OCI-LY1 (cell line): ENCODE measurements at regions not wholly inside any gene's neighbourhood (a gene's known extent, or its start where the extent isn't known, plus 50 kb on each side); places are given as distances from the start of the nearest gene placed in this dataset.

ENCODE experiments used
- H2AFZ ChIP-seq: fragments of 200-600 bp; sonication (generic), shearing (Covaris generic); 2 replicates; pipeline ENCODE4 v1.6.0; 2014; ENCODE audit warnings: antibody characterized with exemption, mild to moderate bottlenecking, low read length
- H3F3A ChIP-seq: fragments of 200-600 bp; sonication (generic), shearing (Covaris generic); 2 replicates; pipeline ENCODE4 v1.6.0; 2014; ENCODE audit warnings: mild to moderate bottlenecking, antibody characterized with exemption, low read length, moderate library complexity; ENCODE audit not compliant: insufficient read depth
- H3K27ac ChIP-seq: fragments of 200-600 bp; sonication (generic); 2 replicates; pipeline ENCODE4 v1.5.1; 2014; ENCODE audit warnings: low read length, mixed run types, mild to moderate bottlenecking, low read depth; ENCODE audit not compliant: poor library complexity, severe bottlenecking
- H3K27me3 ChIP-seq: fragments of 200-600 bp; sonication (generic); 2 replicates; pipeline ENCODE4 v1.6.0; 2014; ENCODE audit warnings: antibody characterized with exemption, mild to moderate bottlenecking, low read length, moderate library complexity; ENCODE audit not compliant: insufficient read depth
- H3K36me3 ChIP-seq: fragments of 200-600 bp; sonication (generic); 2 replicates; pipeline ENCODE4 v1.6.1; 2014; ENCODE audit warnings: mild to moderate bottlenecking, antibody characterized with exemption, low read length, moderate library complexity, mixed read lengths; ENCODE audit not compliant: insufficient read depth
- H3K4me1 ChIP-seq: fragments of 200-600 bp; sonication (generic); 2 replicates; pipeline ENCODE4 v1.5.1; 2014; ENCODE audit warnings: mild to moderate bottlenecking, low read length, moderate library complexity; ENCODE audit not compliant: insufficient read depth, severe bottlenecking
- H3K4me2 ChIP-seq: fragments of 200-600 bp; sonication (generic), shearing (Covaris generic); 2 replicates; pipeline ENCODE4 v1.6.1; 2014; ENCODE audit warnings: low read length
- H3K4me3 ChIP-seq: fragments of 200-600 bp; sonication (generic); 2 replicates; pipeline ENCODE4 v1.5.1; 2014; ENCODE audit warnings: low read length, low read depth, mild to moderate bottlenecking, mixed read lengths; ENCODE audit not compliant: poor library complexity, severe bottlenecking
- H3K79me2 ChIP-seq: fragments of 200-600 bp; shearing (Covaris generic); 2 replicates; pipeline ENCODE4 v1.6.1; 2016; ENCODE audit warnings: mixed run types, low read length, mixed read lengths; ENCODE audit not compliant: insufficient read depth
- H3K9ac ChIP-seq: fragments of 200-600 bp; sonication (generic), shearing (Covaris generic); 2 replicates; pipeline ENCODE4 v1.6.1; 2014; ENCODE audit warnings: mild to moderate bottlenecking, low read length, mixed read lengths
- H3K9me2 ChIP-seq: fragments of 200-600 bp; sonication (generic), shearing (Covaris generic); 2 replicates; pipeline ENCODE4 v1.6.1; 2014; ENCODE audit warnings: low read depth, mild to moderate bottlenecking, low read length, mixed read lengths
- H3K9me3 ChIP-seq: fragments of 200-600 bp; shearing (Covaris generic); 2 replicates; pipeline ENCODE4 v1.6.1; 2014; ENCODE audit warnings: low read length, mixed read lengths
- H4K20me1 ChIP-seq: fragments of 200-600 bp; sonication (generic), shearing (Covaris generic); 2 replicates; pipeline ENCODE4 v1.6.0; 2016; ENCODE audit warnings: mild to moderate bottlenecking, low read length; ENCODE audit not compliant: insufficient read depth
- EZH2 ChIP-seq: fragments of 200-600 bp; sonication (generic), shearing (Covaris generic); IDR thresholded peaks from 2 replicates; pipeline ENCODE4 v1.8.0; 2017; ENCODE audit warnings: borderline replicate concordance, mixed run types, mild to moderate bottlenecking, antibody characterized with exemption, low read length, moderate library complexity, mixed read lengths
- TF ChIP-seq, protein P1 (sequence below): fragments of 200-600 bp; sonication (generic), shearing (Covaris generic); IDR thresholded peaks from 2 replicates; pipeline ENCODE4 v1.5.1; 2017; ENCODE audit warnings: mild to moderate bottlenecking, antibody characterized with exemption, low read length, moderate library complexity, mixed read lengths

DNA sequence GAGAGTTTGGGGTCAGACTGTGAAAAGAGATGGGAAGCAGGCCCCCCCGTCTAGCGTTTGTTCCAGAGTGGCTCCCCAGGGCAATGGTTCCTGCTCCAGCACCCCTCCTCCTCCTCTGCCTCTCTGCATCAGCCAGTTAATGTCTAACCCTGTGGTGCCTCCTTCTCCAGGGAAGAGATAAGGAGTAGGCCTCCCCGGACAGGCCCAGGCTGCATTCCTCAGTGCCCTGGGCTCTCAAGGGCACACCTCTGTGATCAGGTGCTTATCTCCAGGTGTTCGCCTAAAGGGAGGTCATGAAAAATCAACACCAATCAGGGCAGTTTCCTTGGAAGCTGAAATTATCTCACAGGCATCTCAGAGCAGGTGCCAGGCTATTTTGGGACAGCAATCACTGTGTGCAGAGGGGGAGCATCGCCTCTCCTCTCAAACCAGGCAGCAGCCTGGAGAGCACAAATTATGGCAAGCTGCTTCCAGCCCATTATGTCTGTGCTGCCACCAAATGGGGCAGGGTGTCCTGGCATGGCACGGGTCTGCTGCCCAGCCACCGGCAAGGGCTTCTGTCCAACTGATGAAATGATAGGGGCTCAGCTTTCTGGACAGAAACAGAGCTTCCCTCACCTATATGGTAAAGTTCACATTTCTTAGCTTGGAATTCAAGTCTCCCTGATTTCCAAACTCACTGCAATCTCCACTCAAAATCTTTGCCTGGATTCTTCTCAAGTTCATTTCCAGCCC, 255.8 kb upstream of the SLC14A2 start:
- Histone ChIP-seq H3K79me2 (no peaks in the 10 kb centered on the region), H3K4me3 (no peak overlapping the region), H3K36me3 (no peaks in the 10 kb centered on the region), H3K27me3 (no peaks in the 10 kb centered on the region), H3K4me1 (no peaks in the 10 kb centered on the region), H3F3A (no peaks in the 10 kb centered on the region), H3K9ac (no peak overlapping the region), H2AFZ (no peak overlapping the region), H3K27ac (no peak overlapping the region), H3K9me2 (no peaks in the 10 kb centered on the region), H3K9me3 (no peaks in the 10 kb centered on the region), H4K20me1 (no peaks in the 10 kb centered on the region), H3K4me2 (no peak overlapping the region)
- TF ChIP-seq, protein P1, sequence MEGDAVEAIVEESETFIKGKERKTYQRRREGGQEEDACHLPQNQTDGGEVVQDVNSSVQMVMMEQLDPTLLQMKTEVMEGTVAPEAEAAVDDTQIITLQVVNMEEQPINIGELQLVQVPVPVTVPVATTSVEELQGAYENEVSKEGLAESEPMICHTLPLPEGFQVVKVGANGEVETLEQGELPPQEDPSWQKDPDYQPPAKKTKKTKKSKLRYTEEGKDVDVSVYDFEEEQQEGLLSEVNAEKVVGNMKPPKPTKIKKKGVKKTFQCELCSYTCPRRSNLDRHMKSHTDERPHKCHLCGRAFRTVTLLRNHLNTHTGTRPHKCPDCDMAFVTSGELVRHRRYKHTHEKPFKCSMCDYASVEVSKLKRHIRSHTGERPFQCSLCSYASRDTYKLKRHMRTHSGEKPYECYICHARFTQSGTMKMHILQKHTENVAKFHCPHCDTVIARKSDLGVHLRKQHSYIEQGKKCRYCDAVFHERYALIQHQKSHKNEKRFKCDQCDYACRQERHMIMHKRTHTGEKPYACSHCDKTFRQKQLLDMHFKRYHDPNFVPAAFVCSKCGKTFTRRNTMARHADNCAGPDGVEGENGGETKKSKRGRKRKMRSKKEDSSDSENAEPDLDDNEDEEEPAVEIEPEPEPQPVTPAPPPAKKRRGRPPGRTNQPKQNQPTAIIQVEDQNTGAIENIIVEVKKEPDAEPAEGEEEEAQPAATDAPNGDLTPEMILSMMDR = no peak
- TF ChIP-seq EZH2 = no peak

DNA sequence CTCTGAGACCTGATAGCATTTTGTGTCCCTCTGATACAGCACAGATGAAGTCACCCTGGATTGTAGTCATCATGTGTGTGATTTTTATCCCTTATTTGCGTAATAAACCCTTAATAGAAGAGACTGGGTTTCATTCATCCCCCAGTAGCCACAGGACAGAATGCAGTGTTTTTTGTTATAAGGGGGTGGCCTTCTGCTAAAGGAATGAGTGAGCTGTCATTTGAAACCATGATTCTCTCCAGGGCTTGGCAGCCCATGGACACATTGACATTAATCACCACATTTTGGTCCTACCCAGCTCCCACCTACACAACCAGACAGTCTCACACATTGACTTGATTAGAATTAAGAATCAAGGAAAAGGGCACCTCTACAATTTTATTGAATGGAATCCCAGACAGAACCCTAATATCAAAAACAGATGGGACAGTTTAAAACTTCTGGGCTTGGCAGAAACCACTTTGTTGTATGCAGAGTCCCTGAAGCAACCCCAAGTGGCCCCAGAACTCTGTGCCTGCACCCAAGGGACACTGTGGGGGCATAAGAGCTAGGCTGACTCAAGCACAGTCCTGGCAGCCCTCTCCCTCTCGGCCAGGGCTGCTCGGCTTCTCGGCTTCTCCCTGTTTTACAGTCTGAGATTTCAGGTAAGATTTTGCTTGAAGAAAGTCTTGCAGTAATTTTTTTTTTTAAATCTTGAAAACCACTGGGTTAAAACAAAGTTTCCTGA, 254.0 kb upstream of the SLC14A2 start:
- Histone ChIP-seq H3K36me3 (no peaks in the 10 kb centered on the region), H3K79me2 (no peaks in the 10 kb centered on the region), H3K9me2 (no peaks in the 10 kb centered on the region), H3K27ac (no peak overlapping the region), H3K9ac (no peak overlapping the region), H3K4me2 (no peak overlapping the region), H2AFZ (no peak overlapping the region), H3F3A (no peaks in the 10 kb centered on the region), H3K4me3 (no peak overlapping the region), H3K9me3 (no peaks in the 10 kb centered on the region), H3K4me1 (no peaks in the 10 kb centered on the region), H3K27me3 (no peaks in the 10 kb centered on the region), H4K20me1 (no peaks in the 10 kb centered on the region)
- no peak for TF ChIP-seq EZH2
- TF ChIP-seq, protein P1 = no peak

DNA sequence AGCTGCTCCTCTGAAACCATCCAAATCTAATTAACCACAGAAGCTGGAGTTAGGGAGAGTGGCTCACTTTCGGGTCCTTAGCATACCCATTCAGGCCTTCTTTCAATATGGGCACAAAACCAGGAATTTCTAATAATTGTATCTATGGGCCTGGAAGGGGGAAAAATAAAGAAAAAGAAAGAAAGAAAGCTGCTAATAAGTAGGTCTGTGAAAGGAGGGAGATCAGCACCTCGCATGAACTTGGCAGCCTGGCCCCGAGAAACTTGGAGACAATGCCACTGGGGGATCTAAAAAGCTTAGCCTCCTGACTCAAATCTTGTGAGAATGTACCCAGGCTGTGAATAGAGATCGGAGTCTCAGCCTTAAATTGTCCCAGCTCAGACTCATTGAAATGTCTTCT, 252.1 kb upstream of the SLC14A2 start:
- H3K27me3 ChIP-seq = no peaks in the 10 kb centered on the region
- no peak overlapping the region for H3K27ac ChIP-seq
- H3K36me3 ChIP-seq = no peaks in the 10 kb centered on the region
- H3K9me3 ChIP-seq = no peaks in the 10 kb centered on the region
- no peaks in the 10 kb centered on the region for H3K4me1 ChIP-seq
- no peak overlapping the region for H3K9ac ChIP-seq
- H3F3A ChIP-seq = no peaks in the 10 kb centered on the region
- TF ChIP-seq, protein P1 = no peak
- no peak for TF ChIP-seq EZH2
- no peaks in the 10 kb centered on the region for H3K9me2 ChIP-seq
- no peak overlapping the region for H2AFZ ChIP-seq
- H3K4me2 ChIP-seq = no peak overlapping the region
- H3K79me2 ChIP-seq = no peaks in the 10 kb centered on the region
- no peak overlapping the region for H3K4me3 ChIP-seq
- H4K20me1 ChIP-seq = no peaks in the 10 kb centered on the region
